ENCODE measurements at regions not wholly inside any gene's neighbourhood (a gene's known extent, or its start where the extent isn't known, plus 50 kb on each side); places are given as distances from the start of the nearest gene placed in this dataset.
"Not testable (repeated sequence)": the region's sequence is repeated elsewhere in the genome, so short reads cannot be mapped to it uniquely, and the experiment has no call there.

- no peaks in the 10 kb centered on the region for H3K36me3 ChIP-seq
- H3K27me3 ChIP-seq = no peaks in the 10 kb centered on the region
- H3K4me3 ChIP-seq = no peak overlapping the region
- H3K9me3 ChIP-seq = no peaks in the 10 kb centered on the region
- no peak for DNase-seq
Measured at GRCh38 chr2:228615496-228615895, 434.0 kb upstream of the SPHKAP start.

GRCh38 chr2:228614741-228615140 is 433.3 kb upstream of the SPHKAP start:
- no peaks in the 10 kb centered on the region for H3K9me3 ChIP-seq
- no peak overlapping the region for H3K4me3 ChIP-seq
- DNase-seq = no peak
- no peaks in the 10 kb centered on the region for H3K27me3 ChIP-seq
- no peaks in the 10 kb centered on the region for H3K36me3 ChIP-seq

GRCh38 chr2:228613133-228613850 is 431.8 kb upstream of the SPHKAP start:
- no peaks in the 10 kb centered on the region for H3K9me3 ChIP-seq
- H3K27me3 ChIP-seq = no peaks in the 10 kb centered on the region
- no peak overlapping the region for H3K4me3 ChIP-seq
- no peaks in the 10 kb centered on the region for H3K36me3 ChIP-seq
- DNase-seq = peak; percentile 56

GRCh38 chr2:228611171-228611570 is 429.7 kb upstream of the SPHKAP start:
- H3K9me3 ChIP-seq = peaks cover 3% of the 10 kb centered on the region; the same call in 1 of the 2 replicates
- no peak for DNase-seq
- no peak overlapping the region for H3K4me3 ChIP-seq
- H3K36me3 ChIP-seq = no peaks in the 10 kb centered on the region
- no peaks in the 10 kb centered on the region for H3K27me3 ChIP-seq

- no peak for DNase-seq
- Histone ChIP-seq H3K4me3 (no peak overlapping the region), H3K27me3 (no peaks in the 10 kb centered on the region), H3K9me3 (peaks cover under 1% of the 10 kb centered on the region; the same call in 1 of the 2 replicates), H3K36me3 (no peaks in the 10 kb centered on the region)
Measured at GRCh38 chr2:228602288-228602687, 420.8 kb upstream of the SPHKAP start.

- H3K36me3 ChIP-seq = no peaks in the 10 kb centered on the region
- no peak overlapping the region for H3K4me3 ChIP-seq
- no peaks in the 10 kb centered on the region for H3K9me3 ChIP-seq
- H3K27me3 ChIP-seq = no peaks in the 10 kb centered on the region
- DNase-seq = no peak
Measured at GRCh38 chr2:228600265-228600664, 418.8 kb upstream of the SPHKAP start.

- no peak overlapping the region for H3K4me3 ChIP-seq
- no peaks in the 10 kb centered on the region for H3K9me3 ChIP-seq
- H3K27me3 ChIP-seq = no peaks in the 10 kb centered on the region
- H3K36me3 ChIP-seq = no peaks in the 10 kb centered on the region
- no peak for DNase-seq
Measured at GRCh38 chr2:228599781-228600180, 418.3 kb upstream of the SPHKAP start.

- no peak for DNase-seq
- no peaks in the 10 kb centered on the region for H3K9me3 ChIP-seq
- no peaks in the 10 kb centered on the region for H3K36me3 ChIP-seq
- H3K4me3 ChIP-seq = peak overlapping the region; percentile 3; the same call in 1 of the 2 replicates
- H3K27me3 ChIP-seq = no peaks in the 10 kb centered on the region
Measured at GRCh38 chr2:228599297-228599696, 417.8 kb upstream of the SPHKAP start.

GRCh38 chr2:228597032-228597431 is 415.5 kb upstream of the SPHKAP start:
- H3K27me3 ChIP-seq = no peaks in the 10 kb centered on the region
- no peak overlapping the region for H3K4me3 ChIP-seq
- no peaks in the 10 kb centered on the region for H3K9me3 ChIP-seq
- no peaks in the 10 kb centered on the region for H3K36me3 ChIP-seq
- no peak for DNase-seq

GRCh38 chr2:228594012-228594411 is 412.5 kb upstream of the SPHKAP start:
- no peak overlapping the region for H3K4me3 ChIP-seq
- no peak for DNase-seq
- no peaks in the 10 kb centered on the region for H3K9me3 ChIP-seq
- H3K27me3 ChIP-seq = no peaks in the 10 kb centered on the region
- H3K36me3 ChIP-seq = no peaks in the 10 kb centered on the region

- no peak for DNase-seq
- no peaks in the 10 kb centered on the region for H3K9me3 ChIP-seq
- no peak overlapping the region for H3K4me3 ChIP-seq
- H3K36me3 ChIP-seq = no peaks in the 10 kb centered on the region
- H3K27me3 ChIP-seq = no peaks in the 10 kb centered on the region
Measured at GRCh38 chr2:228592925-228593324, 411.4 kb upstream of the SPHKAP start.

GRCh38 chr2:228590681-228591080 is 409.2 kb upstream of the SPHKAP start:
- Histone ChIP-seq H3K36me3 (no peaks in the 10 kb centered on the region), H3K4me3 (no peak overlapping the region), H3K27me3 (no peaks in the 10 kb centered on the region), H3K9me3 (no peaks in the 10 kb centered on the region)
- no peak for DNase-seq

GRCh38 chr2:228589115-228589514 is 407.6 kb upstream of the SPHKAP start:
- Histone ChIP-seq H3K36me3 (no peaks in the 10 kb centered on the region), H3K4me3 (no peak overlapping the region), H3K27me3 (no peaks in the 10 kb centered on the region), H3K9me3 (no peaks in the 10 kb centered on the region)
- DNase-seq = no peak

GRCh38 chr2:228581731-228582130 is 400.2 kb upstream of the SPHKAP start:
- Histone ChIP-seq H3K27me3 (peaks cover 2% of the 10 kb centered on the region; the same call in 1 of the 2 replicates), H3K4me3 (no peak overlapping the region), H3K36me3 (no peaks in the 10 kb centered on the region), H3K9me3 (no peaks in the 10 kb centered on the region)
- no peak for DNase-seq

- Histone ChIP-seq H3K36me3 (no peaks in the 10 kb centered on the region), H3K9me3 (no peaks in the 10 kb centered on the region), H3K27me3 (no peaks in the 10 kb centered on the region), H3K4me3 (no peak overlapping the region)
- no peak for DNase-seq
Measured at GRCh38 chr2:228575897-228576296, 394.4 kb upstream of the SPHKAP start.

GRCh38 chr2:228568275-228568674 is 386.8 kb upstream of the SPHKAP start:
- H3K36me3 ChIP-seq, H3K4me3 ChIP-seq, H3K27me3 ChIP-seq, DNase-seq, H3K9me3 ChIP-seq: not testable (repeated sequence)

- no peaks in the 10 kb centered on the region for H3K9me3 ChIP-seq
- no peaks in the 10 kb centered on the region for H3K36me3 ChIP-seq
- H3K27me3 ChIP-seq = no peaks in the 10 kb centered on the region
- DNase-seq = no peak
- no peak overlapping the region for H3K4me3 ChIP-seq
Measured at GRCh38 chr2:228561816-228562215, 380.3 kb upstream of the SPHKAP start.

GRCh38 chr2:228559774-228560415 is 378.4 kb upstream of the SPHKAP start:
- H3K9me3 ChIP-seq = no peaks in the 10 kb centered on the region
- no peak for DNase-seq
- H3K4me3 ChIP-seq = no peak overlapping the region
- no peaks in the 10 kb centered on the region for H3K36me3 ChIP-seq
- no peaks in the 10 kb centered on the region for H3K27me3 ChIP-seq
